ENCODE measurements at regions not wholly inside any gene's neighbourhood (a gene's known extent, or its start where the extent isn't known, plus 50 kb on each side); places are given as distances from the start of the nearest gene placed in this dataset.

DNA sequence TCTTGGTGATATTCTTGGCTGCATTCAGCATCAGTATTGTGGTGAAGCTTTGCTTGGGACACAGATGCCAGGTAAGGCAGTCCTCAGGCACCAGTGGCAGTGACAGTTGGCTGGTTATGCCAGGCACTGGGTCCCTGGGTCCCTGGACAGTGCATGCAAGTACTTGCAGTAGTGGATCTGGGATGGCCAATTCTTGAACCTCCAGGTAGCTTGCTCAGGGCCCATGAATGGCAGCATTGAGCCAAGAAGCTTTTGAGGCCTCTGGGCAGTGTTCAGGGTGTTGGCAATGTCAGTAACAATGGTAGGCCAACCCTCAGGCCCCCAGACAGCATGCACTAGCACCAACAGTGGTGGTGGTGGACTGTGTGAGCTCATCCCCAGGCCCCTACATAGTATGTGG, 106.8 kb upstream of the ANXA10 start:
- TF ChIP-seq, protein P1, sequence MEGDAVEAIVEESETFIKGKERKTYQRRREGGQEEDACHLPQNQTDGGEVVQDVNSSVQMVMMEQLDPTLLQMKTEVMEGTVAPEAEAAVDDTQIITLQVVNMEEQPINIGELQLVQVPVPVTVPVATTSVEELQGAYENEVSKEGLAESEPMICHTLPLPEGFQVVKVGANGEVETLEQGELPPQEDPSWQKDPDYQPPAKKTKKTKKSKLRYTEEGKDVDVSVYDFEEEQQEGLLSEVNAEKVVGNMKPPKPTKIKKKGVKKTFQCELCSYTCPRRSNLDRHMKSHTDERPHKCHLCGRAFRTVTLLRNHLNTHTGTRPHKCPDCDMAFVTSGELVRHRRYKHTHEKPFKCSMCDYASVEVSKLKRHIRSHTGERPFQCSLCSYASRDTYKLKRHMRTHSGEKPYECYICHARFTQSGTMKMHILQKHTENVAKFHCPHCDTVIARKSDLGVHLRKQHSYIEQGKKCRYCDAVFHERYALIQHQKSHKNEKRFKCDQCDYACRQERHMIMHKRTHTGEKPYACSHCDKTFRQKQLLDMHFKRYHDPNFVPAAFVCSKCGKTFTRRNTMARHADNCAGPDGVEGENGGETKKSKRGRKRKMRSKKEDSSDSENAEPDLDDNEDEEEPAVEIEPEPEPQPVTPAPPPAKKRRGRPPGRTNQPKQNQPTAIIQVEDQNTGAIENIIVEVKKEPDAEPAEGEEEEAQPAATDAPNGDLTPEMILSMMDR (conservative IDR thresholded peaks at IDR 0.05; ENCODE audit: low read length) = no peak
- TF ChIP-seq EZH2phosphoT487 (IDR thresholded peaks at IDR 0.05; ENCODE audit: borderline replicate concordance) = no peak
